Upper lobe of right lung (tissue), 1 donor: ENCODE measurements at regions not wholly inside any gene's neighbourhood (a gene's known extent, or its start where the extent isn't known, plus 50 kb on each side); places are given as distances from the start of the nearest gene placed in this dataset.

Source experiments
- ATAC-seq: fragments of 200-7000 bp; cut with Tn5 transposase; one replicate; pipeline ENCODE4 v1.9.1; 2020; ENCODE audit warnings: mild to moderate bottlenecking, moderate library complexity
- DNase-seq: peaks from one replicate; pipeline ENCODE4 v3.0.0-alpha.2; 2020
- H3K27ac ChIP-seq: fragments of 200-600 bp; one replicate; pipeline ENCODE4 v1.8.0; 2022
- H3K27me3 ChIP-seq: fragments of 200-600 bp; one replicate; pipeline ENCODE4 v1.8.0; 2022; ENCODE audit warnings: mild to moderate bottlenecking
- H3K36me3 ChIP-seq: fragments of 200-600 bp; one replicate; pipeline ENCODE4 v1.8.0; 2022
- H3K4me1 ChIP-seq: fragments of 200-600 bp; one replicate; pipeline ENCODE4 v1.8.0; 2022
- H3K4me3 ChIP-seq: fragments of 200-600 bp; one replicate; pipeline ENCODE4 v1.8.0; 2022; ENCODE audit warnings: mild to moderate bottlenecking
- H3K9me3 ChIP-seq: fragments of 200-600 bp; one replicate; pipeline ENCODE4 v1.8.0; 2022
- intact Hi-C: fragments of 100-400 bp; cut with DNase I; formaldehyde crosslinking; loops from one replicate; pipeline ENCODE4 v1.11.0; 2022
- TF ChIP-seq, protein P1 (sequence below): fragments of 200-600 bp; IDR thresholded peaks from one replicate; pipeline ENCODE4 v1.8.0; 2022; ENCODE audit warnings: antibody characterized with exemption
- donor health status: DM: no; HTN: yes; CAD: no; lungs with severe emphysema.

DNA sequence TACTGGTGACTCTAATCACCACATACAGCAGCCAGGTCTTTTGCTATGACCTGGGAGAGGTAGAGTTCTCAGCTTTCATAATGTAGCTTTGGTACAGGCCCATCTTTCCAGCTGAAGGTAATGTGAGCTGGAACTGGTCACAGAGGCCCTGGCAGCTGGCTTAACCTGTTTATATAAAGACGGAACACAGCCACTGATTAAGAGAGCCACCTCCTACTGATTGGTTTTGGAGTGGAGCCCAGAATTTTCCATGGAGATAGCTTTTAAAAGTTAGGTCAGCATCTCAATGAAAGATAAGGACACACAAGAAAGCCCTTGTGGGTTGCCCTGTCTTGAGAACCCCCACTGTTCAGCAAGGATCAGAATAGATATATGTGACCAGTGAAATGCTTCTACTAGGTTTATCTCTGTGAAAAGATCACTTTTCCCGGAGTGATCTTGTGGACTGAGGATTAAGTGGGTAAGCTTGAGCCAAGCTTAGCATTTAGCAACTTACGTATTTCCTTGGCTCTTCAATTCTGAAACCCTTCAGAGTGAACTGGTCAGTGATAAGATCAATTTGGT is 213.7 kb upstream of the CITED2 start:
- ATAC-seq (peak; percentile 76), DNase-seq (no peak)
- Histone ChIP-seq H3K4me3 (no peak overlapping the region), H3K27me3 (no peaks in the 10 kb centered on the region), H3K9me3 (no peaks in the 10 kb centered on the region), H3K4me1 (peaks cover 17% of the 10 kb centered on the region), H3K27ac (peak overlapping the region; percentile 67), H3K36me3 (no peaks in the 10 kb centered on the region)
- intact Hi-C loops: no loop called here
- TF ChIP-seq, protein P1, sequence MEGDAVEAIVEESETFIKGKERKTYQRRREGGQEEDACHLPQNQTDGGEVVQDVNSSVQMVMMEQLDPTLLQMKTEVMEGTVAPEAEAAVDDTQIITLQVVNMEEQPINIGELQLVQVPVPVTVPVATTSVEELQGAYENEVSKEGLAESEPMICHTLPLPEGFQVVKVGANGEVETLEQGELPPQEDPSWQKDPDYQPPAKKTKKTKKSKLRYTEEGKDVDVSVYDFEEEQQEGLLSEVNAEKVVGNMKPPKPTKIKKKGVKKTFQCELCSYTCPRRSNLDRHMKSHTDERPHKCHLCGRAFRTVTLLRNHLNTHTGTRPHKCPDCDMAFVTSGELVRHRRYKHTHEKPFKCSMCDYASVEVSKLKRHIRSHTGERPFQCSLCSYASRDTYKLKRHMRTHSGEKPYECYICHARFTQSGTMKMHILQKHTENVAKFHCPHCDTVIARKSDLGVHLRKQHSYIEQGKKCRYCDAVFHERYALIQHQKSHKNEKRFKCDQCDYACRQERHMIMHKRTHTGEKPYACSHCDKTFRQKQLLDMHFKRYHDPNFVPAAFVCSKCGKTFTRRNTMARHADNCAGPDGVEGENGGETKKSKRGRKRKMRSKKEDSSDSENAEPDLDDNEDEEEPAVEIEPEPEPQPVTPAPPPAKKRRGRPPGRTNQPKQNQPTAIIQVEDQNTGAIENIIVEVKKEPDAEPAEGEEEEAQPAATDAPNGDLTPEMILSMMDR: no peak

DNA sequence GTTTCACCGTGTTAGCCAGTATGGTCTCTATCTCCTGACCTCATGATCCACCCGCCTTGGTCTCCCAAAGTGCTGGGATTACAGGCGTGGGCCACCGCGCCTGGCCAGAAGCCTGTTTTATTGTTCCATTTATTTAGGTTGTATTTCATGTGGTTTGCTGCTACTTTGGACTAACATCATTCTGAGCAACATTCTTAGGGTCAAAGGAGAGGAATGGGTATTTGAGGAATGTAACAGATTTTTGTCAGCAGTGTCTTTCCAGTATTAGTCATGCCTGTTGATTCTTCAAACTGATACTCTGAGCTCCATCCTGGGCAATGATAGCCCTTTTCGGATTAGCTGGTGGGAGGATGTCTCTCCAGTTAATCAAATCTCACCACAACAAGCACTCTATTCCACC is 213.0 kb upstream of the CITED2 start:
- no peaks in the 10 kb centered on the region for H3K9me3 ChIP-seq
- DNase-seq (no peak), ATAC-seq (no peak)
- TF ChIP-seq, protein P1: no peak
- peak overlapping the region; percentile 67 for H3K27ac ChIP-seq
- H3K27me3 ChIP-seq: no peaks in the 10 kb centered on the region
- intact Hi-C loops: no loop called here
- H3K36me3 ChIP-seq: no peaks in the 10 kb centered on the region
- peaks cover 16% of the 10 kb centered on the region for H3K4me1 ChIP-seq
- no peak overlapping the region for H3K4me3 ChIP-seq

DNA sequence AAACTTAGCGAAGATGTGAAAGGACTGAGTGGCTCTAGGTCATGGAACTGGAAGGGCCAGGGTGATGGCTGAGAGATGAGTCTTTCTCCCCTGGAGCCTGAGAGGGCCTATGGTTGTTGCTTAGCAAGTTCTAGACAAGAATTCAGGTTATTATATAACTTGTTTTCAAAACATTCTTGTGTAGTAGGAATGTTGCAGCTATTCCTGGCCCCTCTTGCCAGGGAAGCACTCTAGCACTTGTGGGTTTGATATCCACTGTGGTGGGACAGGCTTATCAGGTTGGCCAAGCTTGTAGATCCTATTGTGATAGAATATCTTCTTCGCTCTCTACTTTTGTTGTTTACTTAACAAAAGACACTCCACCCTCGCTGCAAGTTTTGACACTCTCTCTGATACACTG is 211.8 kb upstream of the CITED2 start:
- H3K4me3 ChIP-seq: no peak overlapping the region
- ATAC-seq: no peak
- TF ChIP-seq, protein P1: no peak
- H3K36me3 ChIP-seq: no peaks in the 10 kb centered on the region
- H3K27ac ChIP-seq: no peak overlapping the region
- H3K4me1 ChIP-seq: peaks cover 13% of the 10 kb centered on the region
- intact Hi-C loops: no loop called here
- no peaks in the 10 kb centered on the region for H3K9me3 ChIP-seq
- no peaks in the 10 kb centered on the region for H3K27me3 ChIP-seq
- DNase-seq: no peak

DNA sequence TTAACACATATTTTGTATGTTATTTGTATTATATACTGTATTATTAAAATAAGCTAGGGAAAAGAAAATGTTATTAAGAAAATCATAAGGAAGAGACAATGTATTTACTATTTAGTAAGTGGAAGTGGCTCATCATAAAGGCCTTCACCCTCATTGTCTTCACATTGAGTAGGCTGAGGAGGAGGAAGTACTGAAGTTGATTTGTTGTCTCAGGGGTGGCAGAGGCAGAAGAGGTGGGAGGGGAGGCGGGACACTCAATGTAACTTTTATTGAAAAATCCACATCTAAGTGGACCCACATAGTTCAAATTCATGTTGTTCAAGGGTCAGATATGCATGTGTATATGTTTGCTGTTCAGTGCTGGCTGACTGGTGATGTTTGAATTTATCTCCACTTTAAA is 210.2 kb upstream of the CITED2 start:
- no peak for ATAC-seq
- intact Hi-C loops: no loop called here

DNA sequence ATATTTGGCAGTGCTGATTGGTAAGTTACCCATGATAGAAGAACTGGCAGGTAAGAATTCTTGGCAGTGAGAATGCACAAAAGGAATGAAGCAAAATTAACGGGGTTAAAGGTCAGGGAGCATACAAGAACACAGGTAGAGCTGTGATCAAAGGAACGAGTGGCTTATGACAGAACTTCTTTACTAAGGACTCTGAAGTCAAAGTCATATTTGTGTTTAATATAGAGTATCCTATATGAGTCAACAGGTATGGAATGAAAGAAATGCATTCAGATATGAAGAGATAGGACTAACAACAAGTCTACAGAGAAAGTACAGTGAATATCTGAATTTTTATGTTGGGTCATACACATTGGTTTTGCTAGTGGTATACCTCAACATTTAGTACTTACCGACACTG is 209.0 kb upstream of the CITED2 start:
- no peaks in the 10 kb centered on the region for H3K9me3 ChIP-seq
- H3K36me3 ChIP-seq: no peaks in the 10 kb centered on the region
- DNase-seq: no peak
- TF ChIP-seq, protein P1: no peak
- no peak overlapping the region for H3K27ac ChIP-seq
- intact Hi-C loops: no loop called here
- H3K4me1 ChIP-seq: peaks cover 5% of the 10 kb centered on the region
- no peaks in the 10 kb centered on the region for H3K27me3 ChIP-seq
- no peak for ATAC-seq
- no peak overlapping the region for H3K4me3 ChIP-seq

More for the DNA sequence above, 210.2 kb upstream of the CITED2 start:
- TF ChIP-seq, protein P1: no peak
- Histone ChIP-seq H3K4me1 (peaks cover 8% of the 10 kb centered on the region), H3K27me3 (no peaks in the 10 kb centered on the region), H3K27ac (no peak overlapping the region), H3K36me3 (no peaks in the 10 kb centered on the region), H3K9me3 (no peaks in the 10 kb centered on the region), H3K4me3 (no peak overlapping the region)
- DNase-seq: no peak

DNA sequence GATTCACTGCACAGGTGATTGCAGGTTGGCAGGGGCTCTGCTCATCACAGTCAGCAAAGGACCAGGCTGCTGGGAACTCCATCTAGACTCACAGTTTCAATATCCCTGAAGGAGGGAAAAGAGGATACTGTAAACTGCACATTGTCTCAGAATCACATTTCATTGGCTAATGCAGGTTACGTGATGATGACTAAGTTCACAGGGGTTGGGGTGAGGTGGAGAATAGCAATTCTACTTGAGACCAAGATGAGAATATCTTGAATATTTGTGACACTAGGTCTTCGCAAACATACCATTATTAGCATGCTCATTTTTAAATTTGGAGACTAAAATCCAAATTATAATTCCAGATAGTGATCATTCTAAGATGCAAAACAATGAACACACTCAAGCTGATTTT is 208.5 kb upstream of the CITED2 start:
- intact Hi-C loops: no loop called here
- TF ChIP-seq, protein P1: no peak
- no peak overlapping the region for H3K4me3 ChIP-seq
- no peak for ATAC-seq
- no peaks in the 10 kb centered on the region for H3K36me3 ChIP-seq
- no peak for DNase-seq
- peaks cover 6% of the 10 kb centered on the region for H3K4me1 ChIP-seq
- H3K27me3 ChIP-seq: no peaks in the 10 kb centered on the region
- no peaks in the 10 kb centered on the region for H3K9me3 ChIP-seq
- H3K27ac ChIP-seq: no peak overlapping the region
